Hepatocyte (in vitro differentiated cells): ENCODE measurements at regions not wholly inside any gene's neighbourhood (a gene's known extent, or its start where the extent isn't known, plus 50 kb on each side); places are given as distances from the start of the nearest gene placed in this dataset.

Experiments used
- DNase-seq: peaks from one replicate; pipeline ENCODE4 v3.0.0-alpha.2; 2016; ENCODE audit warnings: low spot score
- H2AFZ ChIP-seq: fragments of 200-600 bp; sonication (generic); 2 replicates; pipeline ENCODE4 v1.6.0; 2016; ENCODE audit warnings: antibody characterized with exemption, mild to moderate bottlenecking
- H3K27ac ChIP-seq: fragments of 200-600 bp; sonication (generic); 2 replicates; pipeline ENCODE4 v1.5.1; 2016; ENCODE audit warnings: mild to moderate bottlenecking
- H3K27me3 ChIP-seq: fragments of 200-600 bp; sonication (generic); 2 replicates; pipeline ENCODE4 v1.6.1; 2016
- H3K36me3 ChIP-seq: fragments of 200-600 bp; sonication (generic); replicated peaks from 2 replicates; pipeline ENCODE4 v1.5.1; 2016; ENCODE audit warnings: low read depth; ENCODE audit not compliant: insufficient read depth
- H3K4me1 ChIP-seq: fragments of 200-600 bp; sonication (generic); 2 replicates; pipeline ENCODE4 v1.5.1; 2016; ENCODE audit warnings: mild to moderate bottlenecking, moderate library complexity; ENCODE audit not compliant: insufficient read depth
- H3K4me2 ChIP-seq: fragments of 200-600 bp; sonication (generic); 2 replicates; pipeline ENCODE4 v1.6.0; 2016
- H3K4me3 ChIP-seq: fragments of 200-600 bp; sonication (generic); 2 replicates; pipeline ENCODE4 v1.5.1; 2016; ENCODE audit warnings: mild to moderate bottlenecking
- H3K79me2 ChIP-seq: fragments of 200-600 bp; sonication (generic); 2 replicates; pipeline ENCODE4 v1.6.0; 2017; ENCODE audit warnings: mild to moderate bottlenecking
- H3K9me2 ChIP-seq: fragments of 200-600 bp; sonication (generic); replicated peaks from 2 replicates; pipeline ENCODE4 v1.6.0; 2017; ENCODE audit warnings: mild to moderate bottlenecking; ENCODE audit not compliant: insufficient read depth
- H3K9me3 ChIP-seq: fragments of 200-600 bp; sonication (generic); 2 replicates; pipeline ENCODE4 v1.5.1; 2016; ENCODE audit warnings: low read depth, mild to moderate bottlenecking
- H4K20me1 ChIP-seq: fragments of 200-600 bp; sonication (generic); 2 replicates; pipeline ENCODE4 v1.6.0; 2016; ENCODE audit warnings: mild to moderate bottlenecking; ENCODE audit not compliant: insufficient read depth, poor library complexity, severe bottlenecking
- EZH2 ChIP-seq: fragments of 200-600 bp; sonication (generic); IDR thresholded peaks from 2 replicates; pipeline ENCODE4 v1.6.1; 2016; ENCODE audit warnings: antibody characterized with exemption, mild to moderate bottlenecking, borderline replicate concordance
- EZH2phosphoT487 ChIP-seq: fragments of 200-600 bp; sonication (generic); IDR thresholded peaks from one replicate; pipeline ENCODE4 v1.6.1; 2018; ENCODE audit warnings: antibody characterized with exemption, mild to moderate bottlenecking, low read depth, moderate library complexity; ENCODE audit not compliant: unreplicated experiment, severe bottlenecking
- WGBS: methylation state at CpG from one replicate; pipeline ENCODE4 v1.1.6; 2016; ENCODE audit warnings: low lambda C conversion rate; ENCODE audit errors: missing lambda C conversion rate; 5-methylcytosine and 5-hydroxymethylcytosine counted together
- TF ChIP-seq, protein P1 (sequence below): fragments of 200-600 bp; sonication (generic); IDR thresholded peaks from 2 replicates; pipeline ENCODE4 v1.5.1; 2016; ENCODE audit warnings: antibody characterized with exemption, mild to moderate bottlenecking; ENCODE audit not compliant: poor library complexity

- no peak overlapping the region for H3K4me2 ChIP-seq
- no peaks in the 10 kb centered on the region for H3K36me3 ChIP-seq
- WGBS: 96% methylated on average over 4 of the region's 4 CpGs
- H4K20me1 ChIP-seq: no peaks in the 10 kb centered on the region
- H3K4me3 ChIP-seq: no peak overlapping the region
- H3K4me1 ChIP-seq: no peaks in the 10 kb centered on the region
- no peaks in the 10 kb centered on the region for H3K9me3 ChIP-seq
- no peak for DNase-seq
- H3K9me2 ChIP-seq: no peaks in the 10 kb centered on the region
- H3K79me2 ChIP-seq: no peaks in the 10 kb centered on the region
- H3K27me3 ChIP-seq: no peaks in the 10 kb centered on the region
- H2AFZ ChIP-seq: no peak overlapping the region
- H3K27ac ChIP-seq: no peak overlapping the region
- TF ChIP-seq EZH2 (no peak), EZH2phosphoT487 (no peak)
Observed at GRCh38 chr6:8828376-8828775, 393.0 kb upstream of the SLC35B3 start.

GRCh38 chr6:8825726-8826125 lies 390.4 kb upstream of the SLC35B3 start:
- Histone ChIP-seq H3K36me3 (no peaks in the 10 kb centered on the region), H3K27ac (no peak overlapping the region), H3K9me3 (no peaks in the 10 kb centered on the region), H3K9me2 (no peaks in the 10 kb centered on the region), H3K4me3 (no peak overlapping the region), H4K20me1 (no peaks in the 10 kb centered on the region), H3K4me1 (no peaks in the 10 kb centered on the region), H2AFZ (no peak overlapping the region), H3K27me3 (no peaks in the 10 kb centered on the region), H3K79me2 (no peaks in the 10 kb centered on the region), H3K4me2 (no peak overlapping the region)
- no peak for DNase-seq
- TF ChIP-seq EZH2phosphoT487 (no peak), EZH2 (no peak)
- TF ChIP-seq, protein P1, sequence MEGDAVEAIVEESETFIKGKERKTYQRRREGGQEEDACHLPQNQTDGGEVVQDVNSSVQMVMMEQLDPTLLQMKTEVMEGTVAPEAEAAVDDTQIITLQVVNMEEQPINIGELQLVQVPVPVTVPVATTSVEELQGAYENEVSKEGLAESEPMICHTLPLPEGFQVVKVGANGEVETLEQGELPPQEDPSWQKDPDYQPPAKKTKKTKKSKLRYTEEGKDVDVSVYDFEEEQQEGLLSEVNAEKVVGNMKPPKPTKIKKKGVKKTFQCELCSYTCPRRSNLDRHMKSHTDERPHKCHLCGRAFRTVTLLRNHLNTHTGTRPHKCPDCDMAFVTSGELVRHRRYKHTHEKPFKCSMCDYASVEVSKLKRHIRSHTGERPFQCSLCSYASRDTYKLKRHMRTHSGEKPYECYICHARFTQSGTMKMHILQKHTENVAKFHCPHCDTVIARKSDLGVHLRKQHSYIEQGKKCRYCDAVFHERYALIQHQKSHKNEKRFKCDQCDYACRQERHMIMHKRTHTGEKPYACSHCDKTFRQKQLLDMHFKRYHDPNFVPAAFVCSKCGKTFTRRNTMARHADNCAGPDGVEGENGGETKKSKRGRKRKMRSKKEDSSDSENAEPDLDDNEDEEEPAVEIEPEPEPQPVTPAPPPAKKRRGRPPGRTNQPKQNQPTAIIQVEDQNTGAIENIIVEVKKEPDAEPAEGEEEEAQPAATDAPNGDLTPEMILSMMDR: no peak

DNA sequence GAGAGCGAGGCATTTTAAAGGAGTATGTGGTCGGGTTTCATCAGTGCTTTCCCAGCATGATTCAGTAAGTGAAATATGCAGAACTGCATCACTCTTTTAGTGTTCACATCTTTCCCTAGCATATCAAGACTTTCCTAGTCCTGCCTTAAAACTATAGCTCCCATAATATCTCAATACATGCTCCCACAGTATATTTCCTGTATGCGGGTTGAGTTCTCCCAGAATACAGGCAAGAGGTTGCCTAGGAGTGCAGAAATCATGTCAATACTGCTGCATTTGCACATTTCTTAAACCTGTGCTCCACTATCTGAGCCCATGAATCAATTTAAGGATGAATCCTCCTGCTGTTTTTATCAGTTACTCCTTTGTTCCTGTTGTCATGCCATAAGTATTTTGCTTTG lies 386.6 kb upstream of the SLC35B3 start:
- Histone ChIP-seq H3K9me3 (no peaks in the 10 kb centered on the region), H3K4me2 (no peak overlapping the region), H3K27ac (no peak overlapping the region), H3K36me3 (no peaks in the 10 kb centered on the region), H2AFZ (no peak overlapping the region), H3K9me2 (no peaks in the 10 kb centered on the region), H3K79me2 (no peaks in the 10 kb centered on the region), H3K4me3 (no peak overlapping the region), H3K27me3 (no peaks in the 10 kb centered on the region), H4K20me1 (no peaks in the 10 kb centered on the region), H3K4me1 (no peaks in the 10 kb centered on the region)
- no peak for DNase-seq
- TF ChIP-seq EZH2phosphoT487: no peak
- no peak for TF ChIP-seq EZH2
- 71% methylated on average over 3 of the region's 3 CpGs for WGBS

- H3K9me3 ChIP-seq: no peaks in the 10 kb centered on the region
- H3K4me1 ChIP-seq: no peaks in the 10 kb centered on the region
- no peak overlapping the region for H3K4me2 ChIP-seq
- no peak overlapping the region for H3K4me3 ChIP-seq
- no peaks in the 10 kb centered on the region for H3K79me2 ChIP-seq
- no peaks in the 10 kb centered on the region for H3K27me3 ChIP-seq
- H4K20me1 ChIP-seq: no peaks in the 10 kb centered on the region
- no peaks in the 10 kb centered on the region for H3K36me3 ChIP-seq
- H2AFZ ChIP-seq: no peak overlapping the region
- no peak overlapping the region for H3K27ac ChIP-seq
- no peak for DNase-seq
- no peaks in the 10 kb centered on the region for H3K9me2 ChIP-seq
- TF ChIP-seq, protein P1: no peak
- no peak for TF ChIP-seq EZH2
- TF ChIP-seq EZH2phosphoT487: no peak
Observed at GRCh38 chr6:8820313-8820712, 385.0 kb upstream of the SLC35B3 start.

GRCh38 chr6:8819446-8819845 lies 384.1 kb upstream of the SLC35B3 start:
- Histone ChIP-seq H3K36me3 (no peaks in the 10 kb centered on the region), H3K27ac (no peak overlapping the region), H3K4me1 (no peaks in the 10 kb centered on the region), H2AFZ (no peak overlapping the region), H4K20me1 (no peaks in the 10 kb centered on the region), H3K9me3 (no peaks in the 10 kb centered on the region), H3K9me2 (no peaks in the 10 kb centered on the region), H3K4me3 (no peak overlapping the region), H3K4me2 (no peak overlapping the region), H3K79me2 (no peaks in the 10 kb centered on the region), H3K27me3 (no peaks in the 10 kb centered on the region)
- DNase-seq: no peak
- no peak for TF ChIP-seq EZH2
- TF ChIP-seq, protein P1: no peak
- no peak for TF ChIP-seq EZH2phosphoT487
- WGBS: 24% methylated on average over 5 of the region's 5 CpGs
